HepG2 (cell line): ENCODE measurements at regions not wholly inside any gene's neighbourhood (a gene's known extent, or its start where the extent isn't known, plus 50 kb on each side); places are given as distances from the start of the nearest gene placed in this dataset.

Experiments used
- ATAC-seq: fragments of 200-7000 bp; cut with Tn5 transposase; 3 replicates; pipeline ENCODE4 v1.9.1; 2020; ENCODE audit warnings: mild to moderate bottlenecking, moderate library complexity
- BruUV-seq: library from RNA; stranded (reverse); fragments of 400-500 nt; replicated peaks from 2 replicates; lab custom pipeline; 2021; lab: Mats Ljungman, UMichigan
- CTCF ChIA-PET: fragments of 300-600 bp; formaldehyde crosslinking; extraction: SDS; loops from one replicate; lab custom pipeline; 2021; ENCODE audit warnings: low total read pairs, inconsistent platforms, low intra/inter-chr PET ratio; lab: Yijun Ruan, JAX
- POLR2A ChIA-PET: fragments of 350-600 bp; sonication (Branson Sonifier 250); formaldehyde crosslinking; loops from one replicate; lab custom pipeline; 2020; ENCODE audit warnings: antibody characterized with exemption, inconsistent platforms; lab: Yijun Ruan, JAX
- DNase-seq: peaks from one replicate; pipeline ENCODE4 v3.0.0-alpha.2; 2015; ENCODE audit warnings: low spot score
- FAIRE-seq: peaks from 3 replicates; lab custom pipeline; 2011; peaks lifted over from hg19 to GRCh38; lab: Jason Lieb, UNC
- H2AFZ ChIP-seq: one replicate; pipeline ENCODE4 v1.6.1; 2011; ENCODE audit warnings: low read length, inconsistent platforms
- H3K27ac ChIP-seq: fragments of 300-600 bp; 3 replicates; pipeline ENCODE4 v1.8.0; 2011; ENCODE audit warnings: mixed run types, mild to moderate bottlenecking, mixed read lengths, low read length, inconsistent platforms; ENCODE audit not compliant: insufficient read depth; ENCODE audit errors: extremely low read length
- H3K27me3 ChIP-seq, 2 experiments: fragments of 200-600 bp in 1 of 2; 2 replicates in 1 of 2; 3 replicates in 1 of 2; pipeline versions ENCODE4 v1.6.0 to v1.8.0; 2011; ENCODE audit warnings: low read length in 2 of 2, mild to moderate bottlenecking in 2 of 2, moderate library complexity in 2 of 2, inconsistent platforms in 1 of 2; ENCODE audit not compliant: insufficient read depth in 2 of 2, control insufficient read depth in 1 of 2
- H3K36me3 ChIP-seq, 2 experiments: fragments of 200-600 bp in 1 of 2; replicated peaks in 1 of 2; 2 replicates in 1 of 2; 3 replicates in 1 of 2; pipeline versions ENCODE4 v1.5.1 to v1.8.0; 2011; ENCODE audit warnings: low read length in 2 of 2, inconsistent platforms in 1 of 2; ENCODE audit not compliant: insufficient read depth in 2 of 2, control insufficient read depth in 1 of 2
- H3K4me1 ChIP-seq: 2 replicates; pipeline ENCODE4 v1.5.1; 2012; ENCODE audit warnings: low read length, inconsistent platforms; ENCODE audit not compliant: insufficient read depth
- H3K4me2 ChIP-seq: 2 replicates; pipeline ENCODE4 v1.6.0; 2011; ENCODE audit warnings: low read depth, low read length, inconsistent platforms
- H3K4me3 ChIP-seq, 3 experiments: fragments of 200-600 bp in 1 of 3; sonication (generic), shearing (Covaris generic) in 1 of 3; replicated peaks in 1 of 3; 2 replicates each; pipeline ENCODE4 v1.5.1; 2011 to 2016; ENCODE audit warnings: low read length in 3 of 3, inconsistent platforms in 2 of 3, low read depth in 2 of 3, mild to moderate bottlenecking in 2 of 3, control low read depth in 1 of 3, mixed read lengths in 1 of 3; ENCODE audit not compliant: insufficient read depth in 1 of 3
- H3K79me2 ChIP-seq: one replicate; pipeline ENCODE4 v1.6.1; 2011; ENCODE audit warnings: low read length, inconsistent platforms; ENCODE audit not compliant: insufficient read depth
- H3K9ac ChIP-seq: 2 replicates; pipeline ENCODE4 v1.6.0; 2011; ENCODE audit warnings: mild to moderate bottlenecking, low read depth, low read length, inconsistent platforms; ENCODE audit not compliant: insufficient read depth
- H3K9me3 ChIP-seq: 2 replicates; pipeline ENCODE4 v1.5.1; 2012; ENCODE audit warnings: mild to moderate bottlenecking, low read length
- H4K20me1 ChIP-seq: 2 replicates; pipeline ENCODE4 v1.6.0; 2011; ENCODE audit warnings: inconsistent platforms, mild to moderate bottlenecking, low read length, moderate library complexity; ENCODE audit not compliant: insufficient read depth
- ARID2 ChIP-seq: sonication (generic); formaldehyde crosslinking; IDR thresholded peaks from 2 replicates; pipeline ENCODE4 v1.8.1; 2022; ENCODE audit warnings: mild to moderate bottlenecking, missing genetic modification reagents, borderline replicate concordance
- BCL6 ChIP-seq: IDR thresholded peaks from 2 replicates; pipeline ENCODE4 v1.6.1; 2016; ENCODE audit warnings: missing genetic modification reagents, missing compliant biosample characterization
- GATA4 ChIP-seq: sonication (generic); IDR thresholded peaks from 2 replicates; pipeline ENCODE4 v1.6.1; 2016; ENCODE audit warnings: antibody characterized with exemption, low read depth, borderline replicate concordance
- MAF1 ChIP-seq: sonication (generic); formaldehyde crosslinking; IDR thresholded peaks from 2 replicates; pipeline ENCODE4 v1.5.0; 2020; ENCODE audit warnings: missing genetic modification reagents, borderline replicate concordance
- MBNL3 ChIP-seq: fragments of 250-450 bp; sonication (Bioruptor Pico); conservative IDR thresholded peaks from 2 replicates; pipeline ENCODE4 v1.8.0; 2022; ENCODE audit warnings: mild to moderate bottlenecking, inconsistent platforms
- MED13 ChIP-seq: sonication (generic); formaldehyde crosslinking; IDR thresholded peaks from 2 replicates; pipeline ENCODE4 v1.5.0; 2020; ENCODE audit warnings: missing genetic modification reagents
- NFE2 ChIP-seq: sonication (generic); formaldehyde crosslinking; IDR thresholded peaks from 2 replicates; pipeline ENCODE4 v1.4.0; 2020; ENCODE audit warnings: missing genetic modification reagents
- RFX5 ChIP-seq: IDR thresholded peaks from 2 replicates; pipeline ENCODE4 v1.6.1; 2011; ENCODE audit warnings: low read depth, low read length, improper control_type of control experiment
- SIX4 ChIP-seq: sonication (generic); formaldehyde crosslinking; IDR thresholded peaks from 2 replicates; pipeline ENCODE4 v1.4.0; 2020; ENCODE audit warnings: missing genetic modification reagents
- ZNF230 ChIP-seq: sonication (generic); formaldehyde crosslinking; IDR thresholded peaks from 2 replicates; pipeline ENCODE4 v1.4.0; 2020; ENCODE audit warnings: mild to moderate bottlenecking, missing genetic modification reagents
- ZNF33A ChIP-seq: sonication (generic); formaldehyde crosslinking; IDR thresholded peaks from 2 replicates; pipeline ENCODE4 v1.5.1; 2020; ENCODE audit warnings: missing genetic modification reagents, mild to moderate bottlenecking, moderate library complexity, borderline replicate concordance
- ZNF484 ChIP-seq: sonication (generic); formaldehyde crosslinking; IDR thresholded peaks from 2 replicates; pipeline ENCODE4 v1.5.1; 2020; ENCODE audit warnings: mild to moderate bottlenecking, low read depth, missing genetic modification reagents, borderline replicate concordance
- ZNF839 ChIP-seq: sonication (generic); formaldehyde crosslinking; IDR thresholded peaks from 2 replicates; pipeline ENCODE4 v1.4.0; 2020; ENCODE audit warnings: missing genetic modification reagents, mild to moderate bottlenecking, borderline replicate concordance
- ZNF883 ChIP-seq: sonication (generic); formaldehyde crosslinking; IDR thresholded peaks from 2 replicates; pipeline ENCODE4 v1.5.1; 2020; ENCODE audit warnings: mild to moderate bottlenecking, missing genetic modification reagents; ENCODE audit errors: not compliant biosample characterization
- WGBS: methylation state at CpG from one replicate; pipeline ENCODE4 v1.1.6; 2017; ENCODE audit warnings: low lambda C conversion rate; 5-methylcytosine and 5-hydroxymethylcytosine counted together
- in situ Hi-C: cut with HindIII; loops from 2 replicates; pipeline ENCODE4 v1.10.0; 2017; ENCODE audit warnings: low pct_unique_long_range_greater_than_20kb; ENCODE audit not compliant: extremely low pct_ligation_motif_present
- intact Hi-C: fragments of 100-400 bp; cut with micrococcal nuclease; formaldehyde crosslinking; loops from one replicate; pipeline ENCODE4 v1.10.0; 2022; ENCODE audit not compliant: unreplicated experiment
- TF ChIP-seq, protein P1 (sequence below): sonication (generic); formaldehyde crosslinking; IDR thresholded peaks from 2 replicates; pipeline ENCODE4 v1.8.1; 2022; ENCODE audit warnings: low read depth, mild to moderate bottlenecking, missing genetic modification reagents
- TF ChIP-seq, protein P2 (sequence below): sonication (generic); formaldehyde crosslinking; IDR thresholded peaks from 2 replicates; pipeline ENCODE4 v1.4.0; 2020; ENCODE audit warnings: missing genetic modification reagents, borderline replicate concordance

DNA sequence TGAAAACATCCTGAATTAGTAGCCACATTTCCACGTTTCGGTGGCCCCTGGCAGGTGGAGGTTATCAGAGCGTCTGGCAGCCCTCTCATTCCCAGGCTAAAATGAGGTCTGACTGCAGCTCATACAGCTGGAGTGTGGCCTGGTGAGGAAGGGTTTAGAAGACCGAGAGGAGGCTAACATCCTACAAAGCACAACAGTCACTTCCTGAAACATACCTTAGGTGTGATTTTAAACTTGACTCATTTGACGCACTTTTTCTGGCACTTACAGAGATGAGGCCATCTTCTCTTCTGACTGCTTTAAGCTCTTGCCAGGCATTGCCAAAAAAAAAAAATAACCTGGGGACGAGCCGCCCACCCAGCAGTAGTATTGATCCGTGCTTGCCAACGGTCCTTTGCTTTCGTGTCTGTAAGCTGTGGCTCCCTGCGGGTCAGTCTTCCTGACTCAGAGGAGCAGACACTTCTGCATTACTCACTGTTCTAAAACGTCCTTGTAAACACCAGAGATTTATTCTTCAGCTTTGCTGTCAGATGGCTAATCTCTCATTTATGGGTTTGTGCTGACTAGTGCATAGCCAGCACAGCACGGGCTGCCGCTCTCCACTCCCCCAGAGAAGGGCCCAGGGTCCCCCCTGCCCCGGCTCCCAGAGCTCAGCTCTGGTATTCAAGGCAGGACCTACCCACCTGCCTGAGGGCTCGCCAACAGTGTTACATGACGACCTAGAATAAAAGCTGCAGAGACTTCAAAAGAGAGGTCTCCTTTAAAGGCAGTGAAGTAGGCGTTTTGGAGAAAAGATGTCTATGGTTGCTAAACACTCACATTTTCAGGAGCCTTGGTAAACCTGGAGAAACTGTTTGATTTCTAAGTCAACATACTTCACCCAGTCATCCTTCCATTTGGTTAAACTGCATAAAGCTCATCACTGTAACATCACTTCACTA, 78.5 kb upstream of the FRMD1 start:
- H3K4me2 ChIP-seq = no peak overlapping the region; the same call in 1 of the 2 replicates
- H4K20me1 ChIP-seq = no peaks in the 10 kb centered on the region
- no peak overlapping the region for H2AFZ ChIP-seq
- TF ChIP-seq GATA4 (no peak), ZNF883 (CRISPR knock-in tag) (no peak), ARID2 (CRISPR knock-in tag) (no peak), ZNF33A (no peak), ZNF839 (no peak), MED13 (CRISPR knock-in tag) (no peak), BCL6 (no peak), ZNF230 (CRISPR knock-in tag) (no peak), MAF1 (no peak), RFX5 (no peak), SIX4 (CRISPR knock-in tag) (no peak), ZNF484 (CRISPR knock-in tag) (no peak), MBNL3 (CRISPR knock-in tag) (no peak), NFE2 (CRISPR knock-in tag) (no peak)
- TF ChIP-seq, protein P1, sequence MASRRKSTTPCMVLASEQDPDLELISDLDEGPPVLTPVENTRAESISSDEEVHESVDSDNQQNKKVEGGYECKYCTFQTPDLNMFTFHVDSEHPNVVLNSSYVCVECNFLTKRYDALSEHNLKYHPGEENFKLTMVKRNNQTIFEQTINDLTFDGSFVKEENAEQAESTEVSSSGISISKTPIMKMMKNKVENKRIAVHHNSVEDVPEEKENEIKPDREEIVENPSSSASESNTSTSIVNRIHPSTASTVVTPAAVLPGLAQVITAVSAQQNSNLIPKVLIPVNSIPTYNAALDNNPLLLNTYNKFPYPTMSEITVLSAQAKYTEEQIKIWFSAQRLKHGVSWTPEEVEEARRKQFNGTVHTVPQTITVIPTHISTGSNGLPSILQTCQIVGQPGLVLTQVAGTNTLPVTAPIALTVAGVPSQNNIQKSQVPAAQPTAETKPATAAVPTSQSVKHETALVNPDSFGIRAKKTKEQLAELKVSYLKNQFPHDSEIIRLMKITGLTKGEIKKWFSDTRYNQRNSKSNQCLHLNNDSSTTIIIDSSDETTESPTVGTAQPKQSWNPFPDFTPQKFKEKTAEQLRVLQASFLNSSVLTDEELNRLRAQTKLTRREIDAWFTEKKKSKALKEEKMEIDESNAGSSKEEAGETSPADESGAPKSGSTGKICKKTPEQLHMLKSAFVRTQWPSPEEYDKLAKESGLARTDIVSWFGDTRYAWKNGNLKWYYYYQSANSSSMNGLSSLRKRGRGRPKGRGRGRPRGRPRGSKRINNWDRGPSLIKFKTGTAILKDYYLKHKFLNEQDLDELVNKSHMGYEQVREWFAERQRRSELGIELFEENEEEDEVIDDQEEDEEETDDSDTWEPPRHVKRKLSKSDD (CRISPR knock-in tag) = no peak
- TF ChIP-seq, protein P2, sequence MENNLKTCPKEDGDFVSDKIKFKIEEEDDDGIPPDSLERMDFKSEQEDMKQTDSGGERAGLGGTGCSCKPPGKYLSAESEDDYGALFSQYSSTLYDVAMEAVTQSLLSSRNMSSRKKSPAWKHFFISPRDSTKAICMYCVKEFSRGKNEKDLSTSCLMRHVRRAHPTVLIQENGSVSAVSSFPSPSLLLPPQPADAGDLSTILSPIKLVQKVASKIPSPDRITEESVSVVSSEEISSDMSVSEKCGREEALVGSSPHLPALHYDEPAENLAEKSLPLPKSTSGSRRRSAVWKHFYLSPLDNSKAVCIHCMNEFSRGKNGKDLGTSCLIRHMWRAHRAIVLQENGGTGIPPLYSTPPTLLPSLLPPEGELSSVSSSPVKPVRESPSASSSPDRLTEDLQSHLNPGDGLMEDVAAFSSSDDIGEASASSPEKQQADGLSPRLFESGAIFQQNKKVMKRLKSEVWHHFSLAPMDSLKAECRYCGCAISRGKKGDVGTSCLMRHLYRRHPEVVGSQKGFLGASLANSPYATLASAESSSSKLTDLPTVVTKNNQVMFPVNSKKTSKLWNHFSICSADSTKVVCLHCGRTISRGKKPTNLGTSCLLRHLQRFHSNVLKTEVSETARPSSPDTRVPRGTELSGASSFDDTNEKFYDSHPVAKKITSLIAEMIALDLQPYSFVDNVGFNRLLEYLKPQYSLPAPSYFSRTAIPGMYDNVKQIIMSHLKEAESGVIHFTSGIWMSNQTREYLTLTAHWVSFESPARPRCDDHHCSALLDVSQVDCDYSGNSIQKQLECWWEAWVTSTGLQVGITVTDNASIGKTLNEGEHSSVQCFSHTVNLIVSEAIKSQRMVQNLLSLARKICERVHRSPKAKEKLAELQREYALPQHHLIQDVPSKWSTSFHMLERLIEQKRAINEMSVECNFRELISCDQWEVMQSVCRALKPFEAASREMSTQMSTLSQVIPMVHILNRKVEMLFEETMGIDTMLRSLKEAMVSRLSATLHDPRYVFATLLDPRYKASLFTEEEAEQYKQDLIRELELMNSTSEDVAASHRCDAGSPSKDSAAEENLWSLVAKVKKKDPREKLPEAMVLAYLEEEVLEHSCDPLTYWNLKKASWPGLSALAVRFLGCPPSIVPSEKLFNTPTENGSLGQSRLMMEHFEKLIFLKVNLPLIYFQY (CRISPR knock-in tag) = no peak
- TF ChIP-seq, all 625 proteins: peak for 0
- Histone ChIP-seq H3K79me2 (no peaks in the 10 kb centered on the region), H3K4me1 (peaks cover 51% of the 10 kb centered on the region), H3K27ac (no peak overlapping the region), H3K9me3 (no peaks in the 10 kb centered on the region), H3K4me3 (no peak overlapping the region), H3K36me3 (no peaks in the 10 kb centered on the region), H3K9ac (no peak overlapping the region), H3K27me3 (peaks cover 7 to 34% of the 10 kb centered on the region in 2 experiments; a peak in 4 of 5 replicates)
- DNase-seq (no peak), ATAC-seq (peak; percentile 18; the same call in 1 of the 3 replicates), FAIRE-seq (no peak)
- 9% methylated on average over 18 of the region's 18 CpGs for WGBS
- intact Hi-C loops = loop anchor here (10.0 kb wide), 1 partner anchor 727 kb away; no protein-coding TSS in a partner anchor
- BruUV-seq = no TSS peak
- CTCF ChIA-PET = no interaction called here
- POLR2A ChIA-PET = no interaction called here
- in situ Hi-C loops = loop anchor here (10.0 kb wide), 1 partner anchor 727 kb away; no protein-coding TSS in a partner anchor
